HEK293T (cell line): ENCODE measurements at regions not wholly inside any gene's neighbourhood (a gene's known extent, or its start where the extent isn't known, plus 50 kb on each side); places are given as distances from the start of the nearest gene placed in this dataset.
A peak's percentile ranks its signal among the peaks of the same experiment; 100 is the strongest.
"Not testable (repeated sequence)": the region's sequence is repeated elsewhere in the genome, so short reads cannot be mapped to it uniquely, and the experiment has no call there.

Experiments
- CTCF ChIA-PET: fragments of 350-600 bp; formaldehyde crosslinking; extraction: SDS; loops from one replicate; lab custom pipeline; 2021; ENCODE audit warnings: antibody characterized with exemption, inconsistent platforms; lab: Yijun Ruan, JAX
- POLR2A ChIA-PET: fragments of 350-600 bp; formaldehyde crosslinking; extraction: SDS; loops from one replicate; lab custom pipeline; 2020; ENCODE audit warnings: antibody characterized with exemption, inconsistent platforms; lab: Yijun Ruan, JAX
- DNase-seq: peaks from one replicate; pipeline ENCODE4 v3.0.0; 2012; ENCODE audit warnings: mixed read lengths; ENCODE audit errors: extremely low spot score
- ARNT ChIP-seq: fragments of 450-650 bp; IDR thresholded peaks from 2 replicates; pipeline ENCODE4 v1.6.1; 2017; ENCODE audit warnings: mild to moderate bottlenecking
- BHLHE40 ChIP-seq: fragments of 450-650 bp; IDR thresholded peaks from 2 replicates; pipeline ENCODE4 v1.6.1; 2016; ENCODE audit warnings: mild to moderate bottlenecking, moderate library complexity, borderline replicate concordance
- CTBP1 ChIP-seq: fragments of 450-650 bp; IDR thresholded peaks from 2 replicates; pipeline ENCODE4 v1.6.1; 2016; ENCODE audit warnings: borderline replicate concordance
- ELF4 ChIP-seq: fragments of 450-650 bp; IDR thresholded peaks from 2 replicates; pipeline ENCODE4 v1.6.1; 2017; ENCODE audit warnings: antibody characterized with exemption
- FOXA1 ChIP-seq: fragments of 450-650 bp; IDR thresholded peaks from 2 replicates; pipeline ENCODE4 v1.6.1; 2016; ENCODE audit warnings: mild to moderate bottlenecking
- FOXK2 ChIP-seq: fragments of 450-650 bp; IDR thresholded peaks from 2 replicates; pipeline ENCODE4 v1.6.1; 2016; ENCODE audit warnings: mild to moderate bottlenecking
- FOXM1 ChIP-seq: fragments of 450-650 bp; IDR thresholded peaks from 2 replicates; pipeline ENCODE4 v1.6.1; 2017; ENCODE audit warnings: mild to moderate bottlenecking, borderline replicate concordance
- HDGF ChIP-seq: fragments of 450-650 bp; IDR thresholded peaks from 2 replicates; pipeline ENCODE4 v1.6.1; 2017; ENCODE audit warnings: antibody characterized with exemption, borderline replicate concordance
- L3MBTL2 ChIP-seq: fragments of 450-650 bp; conservative IDR thresholded peaks from 2 replicates; pipeline ENCODE4 v1.6.1; 2016; ENCODE audit warnings: mild to moderate bottlenecking
- LEF1 ChIP-seq: fragments of 450-650 bp; IDR thresholded peaks from 2 replicates; pipeline ENCODE4 v1.6.1; 2017; ENCODE audit warnings: mild to moderate bottlenecking, borderline replicate concordance
- NFRKB ChIP-seq: fragments of 450-650 bp; IDR thresholded peaks from 2 replicates; pipeline ENCODE4 v1.6.1; 2016; ENCODE audit warnings: mild to moderate bottlenecking, moderate library complexity
- PKNOX1 ChIP-seq: fragments of 450-650 bp; IDR thresholded peaks from 2 replicates; pipeline ENCODE4 v1.6.1; 2016
- SP1 ChIP-seq: fragments of 450-650 bp; IDR thresholded peaks from 2 replicates; pipeline ENCODE4 v1.6.1; 2017
- SUZ12 ChIP-seq: fragments of 450-650 bp; IDR thresholded peaks from 2 replicates; pipeline ENCODE4 v1.6.1; 2016; ENCODE audit warnings: mild to moderate bottlenecking
- TARDBP ChIP-seq: fragments of 450-650 bp; IDR thresholded peaks from 2 replicates; pipeline ENCODE4 v1.6.1; 2016
- ZNF384 ChIP-seq: fragments of 450-650 bp; IDR thresholded peaks from 2 replicates; pipeline ENCODE4 v1.6.1; 2016

- POLR2A ChIA-PET: no interaction called here
- CTCF ChIA-PET: no interaction called here
- DNase-seq: no peak
- no peak for TF ChIP-seq ZNF384
- no peak for TF ChIP-seq PKNOX1
- no peak for TF ChIP-seq CTBP1
- no peak for TF ChIP-seq ARNT
- no peak for TF ChIP-seq FOXK2
- no peak for TF ChIP-seq TARDBP
- TF ChIP-seq FOXM1: no peak
- TF ChIP-seq HDGF: no peak
- no peak for TF ChIP-seq BHLHE40
- TF ChIP-seq LEF1: no peak
- no peak for TF ChIP-seq SP1
- no peak for TF ChIP-seq NFRKB
- TF ChIP-seq FOXA1: no peak
- TF ChIP-seq L3MBTL2: no peak
Observed at GRCh38 chr5:167855818-167856217, 435.6 kb upstream of the WWC1 start.

GRCh38 chr5:167857321-167857720 is 434.1 kb upstream of the WWC1 start:
- TF ChIP-seq FOXM1 (no peak), SUZ12 (no peak), BHLHE40 (no peak), LEF1 (no peak), FOXA1 (no peak), ARNT (no peak), L3MBTL2 (no peak), SP1 (no peak), CTBP1 (no peak), NFRKB (no peak), ELF4 (no peak), ZNF384 (no peak), FOXK2 (no peak), HDGF (no peak), PKNOX1 (no peak), TARDBP (no peak)
- ChIA-PET CTCF (no interaction called here), POLR2A (no interaction called here)
- DNase-seq: no peak

- POLR2A ChIA-PET, CTCF ChIA-PET, DNase-seq: not testable (repeated sequence)
Observed at GRCh38 chr5:167858186-167858855, 433.1 kb upstream of the WWC1 start.

GRCh38 chr5:167861129-167861927 is 430.1 kb upstream of the WWC1 start:
- ChIA-PET CTCF (no interaction called here), POLR2A (no interaction called here)
- peak; percentile 46 for DNase-seq
- no peak for TF ChIP-seq NFRKB
- TF ChIP-seq BHLHE40: no peak
- no peak for TF ChIP-seq L3MBTL2
- TF ChIP-seq SP1: no peak
- TF ChIP-seq LEF1: no peak
- TF ChIP-seq FOXA1: no peak
- TF ChIP-seq ARNT: no peak
- no peak for TF ChIP-seq ELF4
- no peak for TF ChIP-seq SUZ12
- TF ChIP-seq FOXK2: no peak
- no peak for TF ChIP-seq ZNF384
- no peak for TF ChIP-seq FOXM1
- no peak for TF ChIP-seq CTBP1
- no peak for TF ChIP-seq PKNOX1
- TF ChIP-seq TARDBP: no peak
- TF ChIP-seq HDGF: no peak

GRCh38 chr5:167861928-167862426 is 429.5 kb upstream of the WWC1 start:
- no peak for DNase-seq
- ChIA-PET CTCF (no interaction called here), POLR2A (no interaction called here)
- TF ChIP-seq ARNT (no peak), BHLHE40 (no peak), FOXA1 (no peak), L3MBTL2 (no peak), SUZ12 (no peak), LEF1 (no peak), ELF4 (no peak), SP1 (no peak), CTBP1 (no peak), HDGF (no peak), NFRKB (no peak), PKNOX1 (no peak), FOXK2 (no peak), ZNF384 (no peak), FOXM1 (no peak), TARDBP (no peak)
